ENCODE measurements at regions not wholly inside any gene's neighbourhood (a gene's known extent, or its start where the extent isn't known, plus 50 kb on each side); places are given as distances from the start of the nearest gene placed in this dataset.

GRCh38 chr18:71798986-71799673, 745.0 kb downstream of the CBLN2 start:
- TF ChIP-seq, protein P1, sequence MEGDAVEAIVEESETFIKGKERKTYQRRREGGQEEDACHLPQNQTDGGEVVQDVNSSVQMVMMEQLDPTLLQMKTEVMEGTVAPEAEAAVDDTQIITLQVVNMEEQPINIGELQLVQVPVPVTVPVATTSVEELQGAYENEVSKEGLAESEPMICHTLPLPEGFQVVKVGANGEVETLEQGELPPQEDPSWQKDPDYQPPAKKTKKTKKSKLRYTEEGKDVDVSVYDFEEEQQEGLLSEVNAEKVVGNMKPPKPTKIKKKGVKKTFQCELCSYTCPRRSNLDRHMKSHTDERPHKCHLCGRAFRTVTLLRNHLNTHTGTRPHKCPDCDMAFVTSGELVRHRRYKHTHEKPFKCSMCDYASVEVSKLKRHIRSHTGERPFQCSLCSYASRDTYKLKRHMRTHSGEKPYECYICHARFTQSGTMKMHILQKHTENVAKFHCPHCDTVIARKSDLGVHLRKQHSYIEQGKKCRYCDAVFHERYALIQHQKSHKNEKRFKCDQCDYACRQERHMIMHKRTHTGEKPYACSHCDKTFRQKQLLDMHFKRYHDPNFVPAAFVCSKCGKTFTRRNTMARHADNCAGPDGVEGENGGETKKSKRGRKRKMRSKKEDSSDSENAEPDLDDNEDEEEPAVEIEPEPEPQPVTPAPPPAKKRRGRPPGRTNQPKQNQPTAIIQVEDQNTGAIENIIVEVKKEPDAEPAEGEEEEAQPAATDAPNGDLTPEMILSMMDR (IDR thresholded peaks at IDR 0.05; ENCODE audit: low read depth, low read length) = no peak
- no peak for TF ChIP-seq POLR2A (IDR thresholded peaks at IDR 0.05; ENCODE audit: extremely low read depth, insufficient read length)

All from NB4 (cell line).